ENCODE measurements at regions not wholly inside any gene's neighbourhood (a gene's known extent, or its start where the extent isn't known, plus 50 kb on each side); places are given as distances from the start of the nearest gene placed in this dataset.

DNA sequence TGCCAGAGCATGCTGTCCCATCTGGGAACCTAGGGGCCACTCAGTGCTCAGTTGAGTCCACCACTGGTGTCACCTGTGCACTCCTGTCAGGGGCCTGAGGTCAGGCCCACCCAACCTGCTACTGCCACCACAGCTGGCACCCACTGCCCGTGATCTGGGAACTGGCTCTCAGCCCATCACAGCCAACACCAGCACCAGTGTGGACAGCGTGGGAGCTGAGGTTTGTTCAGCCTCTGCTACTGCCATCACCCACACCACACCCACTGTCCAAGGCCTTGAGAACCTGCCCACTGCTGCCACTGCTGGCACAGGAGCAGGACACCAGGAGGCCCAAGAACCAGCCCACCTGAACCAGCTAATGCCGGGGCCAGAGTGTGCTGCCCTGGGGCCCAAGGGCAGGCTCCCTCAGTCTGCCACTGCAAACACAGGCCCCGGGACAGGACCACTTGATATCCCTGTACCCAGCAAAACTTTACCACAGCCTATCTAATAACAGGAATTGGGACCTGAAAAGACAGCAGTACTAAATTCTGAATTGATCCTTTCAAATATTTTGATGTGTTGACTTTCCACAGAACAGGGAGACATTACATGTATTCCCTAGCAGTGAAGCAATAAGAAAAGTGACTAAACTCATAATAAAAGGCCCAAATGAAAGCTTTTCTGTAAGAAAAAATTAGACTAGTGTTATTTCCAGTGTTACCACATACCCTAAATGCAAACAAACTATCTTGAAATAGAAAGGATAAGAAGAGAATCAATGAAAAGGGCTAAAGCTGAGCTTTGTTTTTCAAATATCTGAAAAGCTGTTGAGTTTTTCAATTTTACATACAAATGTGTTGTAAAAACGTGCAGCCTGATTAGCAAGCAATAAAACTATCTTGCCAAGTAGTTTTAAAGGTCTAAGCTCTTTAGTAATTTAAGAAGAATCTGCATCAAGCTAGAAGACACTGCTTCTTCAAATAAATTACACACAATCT is 640.7 kb downstream of the METTL4 start:
- no peak for DNase-seq (ENCODE audit: low read depth)

DNA sequence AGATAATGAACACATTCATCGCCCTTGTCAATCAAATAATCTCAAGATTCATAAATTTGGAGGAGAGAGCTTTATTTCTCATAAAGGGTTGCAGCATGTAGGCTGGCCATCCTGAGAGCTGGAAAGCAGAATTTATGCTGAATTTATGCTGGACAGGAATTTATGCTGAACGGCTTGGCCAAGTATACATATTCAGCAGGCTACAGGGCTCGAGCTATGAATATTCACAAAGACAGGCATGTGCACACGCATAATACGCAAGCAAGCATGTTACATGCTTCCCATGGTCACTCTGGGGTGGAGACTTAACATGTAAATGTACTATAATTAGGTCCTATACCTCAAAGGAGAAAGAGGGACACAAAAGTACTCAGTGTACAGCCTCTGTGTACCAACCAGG is 618.8 kb downstream of the METTL4 start:
- no peak for DNase-seq (ENCODE audit: low read depth)

DNA sequence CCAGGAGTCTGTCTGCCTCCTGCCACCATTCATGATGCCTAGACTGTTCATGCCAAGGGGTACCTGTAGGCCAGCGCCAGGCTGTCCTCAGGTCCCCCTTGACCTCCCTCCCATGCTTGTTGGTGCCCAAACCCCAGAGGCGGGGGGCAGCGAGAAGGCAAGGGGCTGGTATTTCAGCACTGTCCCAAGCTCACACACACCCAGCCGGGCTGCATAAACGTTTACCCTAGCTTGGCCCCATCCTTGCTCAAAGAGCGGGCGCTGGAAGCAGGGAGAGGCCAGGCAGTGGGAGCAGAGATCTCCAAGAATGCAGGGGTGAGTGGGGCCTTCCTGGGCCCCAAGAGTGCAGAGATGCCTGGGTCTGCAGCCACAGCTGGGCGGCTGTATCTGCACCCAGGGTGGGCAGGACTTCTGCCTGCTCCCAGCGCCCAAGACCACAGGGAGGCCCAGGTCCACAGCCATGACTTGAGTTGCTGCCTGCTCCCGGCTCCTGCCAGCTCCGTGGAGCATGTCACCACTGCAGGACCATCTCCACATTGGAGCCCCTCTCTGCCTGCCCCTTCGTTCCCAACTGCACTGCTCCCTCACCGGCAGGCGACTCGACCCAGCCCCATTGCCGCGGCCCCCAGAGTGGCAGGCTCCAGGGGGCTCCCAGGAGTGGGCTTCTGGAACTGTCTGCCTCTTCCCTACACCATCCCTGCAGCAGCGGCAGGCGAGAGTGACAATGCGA is 616.6 kb downstream of the METTL4 start:
- DNase-seq (ENCODE audit: low read depth), result no peak

GRCh38 chr18:1958798-1959197 is 612.5 kb downstream of the METTL4 start:
- DNase-seq (ENCODE audit: low read depth), result no peak

DNA sequence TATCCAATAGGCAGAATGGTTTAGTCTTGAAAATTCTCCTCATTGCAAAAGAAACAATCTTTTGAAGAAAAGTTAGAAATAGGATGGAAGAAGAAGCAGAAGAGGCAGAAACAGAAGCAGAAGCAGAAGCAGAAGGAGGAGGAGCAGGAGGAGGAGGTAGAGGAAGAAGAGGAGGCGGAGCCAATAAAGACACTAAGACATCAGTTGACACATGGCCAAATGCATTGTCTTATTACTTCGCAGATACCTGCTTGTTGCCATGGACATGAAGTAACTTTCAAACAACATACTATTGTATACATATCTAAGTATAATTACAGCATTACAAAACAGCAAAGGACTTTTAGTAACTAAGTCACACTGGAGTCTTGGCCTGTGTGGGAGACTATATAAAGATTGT is 606.3 kb downstream of the METTL4 start:
- DNase-seq (ENCODE audit: low read depth), result no peak

- no peak for DNase-seq (ENCODE audit: low read depth)
These were observed 605.8 kb downstream of the METTL4 start for GRCh38 chr18:1965541-1965940.

GRCh38 chr18:1968801-1969498 is 602.4 kb downstream of the METTL4 start:
- no peak for DNase-seq (ENCODE audit: low read depth)

GRCh38 chr18:1976484-1976883 is 594.8 kb downstream of the METTL4 start:
- DNase-seq (ENCODE audit: low read depth), result no peak

DNA sequence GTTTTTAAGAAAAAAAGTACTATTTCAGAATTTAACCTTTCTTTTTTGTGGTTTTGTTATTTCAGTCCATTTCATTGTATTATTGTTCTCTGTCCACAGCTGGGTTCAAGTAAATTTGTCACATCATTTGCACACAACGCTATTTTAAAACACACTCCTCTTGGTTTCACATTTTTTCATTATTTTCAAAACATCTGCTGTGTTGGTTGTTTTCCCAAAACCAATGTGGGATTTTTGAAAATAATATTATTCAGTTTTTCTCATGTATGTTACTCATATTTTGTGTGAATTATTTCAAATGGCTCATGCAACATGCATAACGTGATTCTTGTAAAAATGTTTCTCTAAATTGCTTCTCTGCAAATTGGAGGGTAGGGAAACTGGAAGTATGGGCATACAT is 589.2 kb downstream of the METTL4 start:
- DNase-seq (ENCODE audit: low read depth), result no peak

DNA sequence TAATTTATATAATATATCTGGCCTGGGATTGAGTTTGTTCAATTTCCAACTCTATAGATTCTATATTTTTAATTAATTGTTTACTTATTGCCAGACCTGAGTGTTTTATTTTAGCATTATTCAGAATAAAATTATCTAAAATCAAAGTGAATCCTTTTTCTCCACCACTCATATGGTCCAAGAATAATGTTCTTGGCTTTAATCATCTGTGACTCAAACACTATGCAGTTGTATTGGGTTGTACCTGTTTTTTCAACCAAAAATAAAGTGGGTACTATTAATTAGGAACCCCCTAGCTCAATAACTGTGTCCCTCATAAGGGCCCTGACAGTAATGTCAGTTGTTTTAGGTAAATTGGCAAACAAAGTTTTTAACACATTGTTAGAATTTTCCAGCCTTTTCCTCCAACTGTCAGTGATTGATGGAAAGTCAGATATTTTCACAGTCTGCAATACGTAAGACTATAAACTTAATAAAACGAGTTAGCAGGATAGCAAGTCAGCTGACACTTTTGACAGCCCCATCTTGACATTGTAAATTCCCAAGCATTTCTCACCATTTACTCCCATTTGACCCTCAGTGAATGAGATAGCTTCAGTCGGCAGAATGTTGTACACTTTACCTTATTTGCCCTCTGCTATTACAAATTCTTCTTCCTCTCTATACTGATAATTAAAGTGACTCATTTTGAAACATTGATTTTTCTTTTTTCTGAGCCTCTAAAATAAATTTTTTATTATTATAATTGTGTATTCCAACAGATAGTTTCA is 587.4 kb downstream of the METTL4 start:
- no peak for DNase-seq (ENCODE audit: low read depth)

- no peak for DNase-seq (ENCODE audit: low read depth)
These were observed 577.4 kb downstream of the METTL4 start for GRCh38 chr18:1993866-1994265.

GRCh38 chr18:1994471-1994870 is 576.8 kb downstream of the METTL4 start:
- no peak for DNase-seq (ENCODE audit: low read depth)

- no peak for DNase-seq (ENCODE audit: low read depth)
These were observed 576.2 kb downstream of the METTL4 start for GRCh38 chr18:1995041-1995612.

- DNase-seq (ENCODE audit: low read depth), result no peak
These were observed 573.2 kb downstream of the METTL4 start for GRCh38 chr18:1998121-1998520.

DNA sequence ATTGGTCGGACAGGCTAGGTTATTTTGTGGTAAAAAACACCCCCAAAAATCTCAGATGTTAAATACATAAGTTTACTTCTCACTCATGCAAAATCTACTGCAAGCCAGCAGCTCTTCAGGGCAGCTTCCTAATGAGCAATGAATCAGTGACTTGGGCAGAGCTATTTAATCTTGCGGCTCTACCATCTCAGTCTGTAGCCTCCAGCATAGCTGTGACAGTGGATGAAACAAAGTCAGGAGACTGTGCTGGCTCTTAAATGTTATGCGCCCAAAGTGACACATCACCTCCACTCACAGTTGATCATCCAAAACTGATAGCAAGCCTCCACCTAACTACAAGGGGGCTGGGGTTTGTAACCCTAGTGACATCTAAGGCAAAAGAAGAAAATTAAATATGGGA is 571.9 kb downstream of the METTL4 start:
- DNase-seq (ENCODE audit: low read depth), result no peak

- peak; percentile 1 for DNase-seq (ENCODE audit: low read depth)
These were observed 569.2 kb downstream of the METTL4 start for GRCh38 chr18:2002151-2002550.

GRCh38 chr18:2002604-2003003 is 568.7 kb downstream of the METTL4 start:
- DNase-seq (ENCODE audit: low read depth), result no peak

- no peak for DNase-seq (ENCODE audit: low read depth)
These were observed 561.2 kb downstream of the METTL4 start for GRCh38 chr18:2009942-2010697.

DNA sequence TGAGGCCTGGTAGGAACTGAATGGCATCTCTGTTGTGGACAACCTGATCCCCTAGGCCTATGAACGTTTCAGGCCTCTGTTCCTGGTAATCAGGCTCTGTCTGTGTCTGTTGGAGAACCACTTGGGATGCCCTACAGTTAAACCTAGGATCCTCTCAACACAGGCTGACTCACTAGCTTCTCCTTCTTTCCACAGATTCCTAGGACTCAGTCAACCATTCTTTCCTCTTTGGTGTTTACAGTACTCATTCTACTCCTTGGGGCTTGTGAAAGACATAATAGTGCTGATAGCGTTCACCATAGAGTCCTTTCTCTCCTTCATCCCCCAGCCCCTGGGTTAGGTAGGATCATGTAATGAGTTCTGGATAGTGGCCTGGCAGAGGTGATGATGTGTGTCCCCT is 544.3 kb downstream of the METTL4 start:
- no peak for DNase-seq (ENCODE audit: low read depth)

GRCh38 chr18:2027756-2028155 is 543.5 kb downstream of the METTL4 start:
- DNase-seq (ENCODE audit: low read depth), result no peak

Data from LHCN-M2 (cell line).